Activated B cell treated with CpG ODN at 0.5 μM for 24 hours (primary cell): ENCODE measurements at regions not wholly inside any gene's neighbourhood (a gene's known extent, or its start where the extent isn't known, plus 50 kb on each side); places are given as distances from the start of the nearest gene placed in this dataset.
"Not testable (repeated sequence)": the region's sequence is repeated elsewhere in the genome, so short reads cannot be mapped to it uniquely, and the experiment has no call there.

Experiments
- ATAC-seq: fragments of 200-7000 bp; cut with Tn5 transposase; one replicate; pipeline ENCODE4 v1.10.0; 2021; ENCODE audit warnings: low read depth, mild to moderate bottlenecking, moderate library complexity
- CTCF ChIA-PET: fragments of 350-600 bp; sonication (Branson Sonifier 250); formaldehyde crosslinking; loops from one replicate; lab custom pipeline; 2021; ENCODE audit warnings: antibody characterized with exemption; lab: Charles Lee
- POLR2A ChIA-PET: fragments of 350-600 bp; sonication (Branson Sonifier 250); formaldehyde crosslinking; loops from one replicate; lab custom pipeline; 2021; ENCODE audit warnings: antibody characterized with exemption; lab: Charles Lee
- DNase-seq: peaks from one replicate; pipeline ENCODE4 v3.0.0; 2022
- H3K27ac Mint-ChIP-seq: one replicate; pipeline ENCODE4 v1.8.0; 2020; ENCODE audit warnings: mixed read lengths
- H3K27me3 Mint-ChIP-seq: one replicate; pipeline ENCODE4 v1.8.0; 2021; ENCODE audit warnings: mixed read lengths
- H3K36me3 Mint-ChIP-seq: one replicate; pipeline ENCODE4 v1.8.0; 2021; ENCODE audit warnings: low read depth, mixed read lengths
- H3K4me1 Mint-ChIP-seq: one replicate; pipeline ENCODE4 v1.8.0; 2021; ENCODE audit warnings: mixed read lengths
- H3K4me3 Mint-ChIP-seq: one replicate; pipeline ENCODE4 v1.8.0; 2020; ENCODE audit warnings: mild to moderate bottlenecking, mixed read lengths
- H3K9me3 Mint-ChIP-seq: one replicate; pipeline ENCODE4 v1.8.0; 2020; ENCODE audit warnings: mixed read lengths
- intact Hi-C: fragments of 100-400 bp; cut with micrococcal nuclease; formaldehyde crosslinking; loops from one replicate; pipeline ENCODE4 v1.15.1; 2024
- TF ChIP-seq, protein P1 (sequence below): fragments of 200-600 bp; IDR thresholded peaks from one replicate; pipeline ENCODE4 v1.8.0; 2022; ENCODE audit warnings: antibody characterized with exemption, mild to moderate bottlenecking

- ATAC-seq, result no peak
- POLR2A ChIA-PET, result no interaction called here
- Mint-ChIP-seq H3K27me3 (no peaks in the 10 kb centered on the region), H3K27ac (no peak overlapping the region), H3K4me1 (no peaks in the 10 kb centered on the region), H3K9me3 (no peaks in the 10 kb centered on the region), H3K36me3 (peaks cover 19% of the 10 kb centered on the region), H3K4me3 (no peak overlapping the region)
- TF ChIP-seq, protein P1, sequence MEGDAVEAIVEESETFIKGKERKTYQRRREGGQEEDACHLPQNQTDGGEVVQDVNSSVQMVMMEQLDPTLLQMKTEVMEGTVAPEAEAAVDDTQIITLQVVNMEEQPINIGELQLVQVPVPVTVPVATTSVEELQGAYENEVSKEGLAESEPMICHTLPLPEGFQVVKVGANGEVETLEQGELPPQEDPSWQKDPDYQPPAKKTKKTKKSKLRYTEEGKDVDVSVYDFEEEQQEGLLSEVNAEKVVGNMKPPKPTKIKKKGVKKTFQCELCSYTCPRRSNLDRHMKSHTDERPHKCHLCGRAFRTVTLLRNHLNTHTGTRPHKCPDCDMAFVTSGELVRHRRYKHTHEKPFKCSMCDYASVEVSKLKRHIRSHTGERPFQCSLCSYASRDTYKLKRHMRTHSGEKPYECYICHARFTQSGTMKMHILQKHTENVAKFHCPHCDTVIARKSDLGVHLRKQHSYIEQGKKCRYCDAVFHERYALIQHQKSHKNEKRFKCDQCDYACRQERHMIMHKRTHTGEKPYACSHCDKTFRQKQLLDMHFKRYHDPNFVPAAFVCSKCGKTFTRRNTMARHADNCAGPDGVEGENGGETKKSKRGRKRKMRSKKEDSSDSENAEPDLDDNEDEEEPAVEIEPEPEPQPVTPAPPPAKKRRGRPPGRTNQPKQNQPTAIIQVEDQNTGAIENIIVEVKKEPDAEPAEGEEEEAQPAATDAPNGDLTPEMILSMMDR, result no peak
- no peak for DNase-seq
- intact Hi-C loops, result no loop called here
- CTCF ChIA-PET, result no interaction called here
Measured at GRCh38 chr2:144006139-144006538, 513.8 kb downstream of the ZEB2 start.

DNA sequence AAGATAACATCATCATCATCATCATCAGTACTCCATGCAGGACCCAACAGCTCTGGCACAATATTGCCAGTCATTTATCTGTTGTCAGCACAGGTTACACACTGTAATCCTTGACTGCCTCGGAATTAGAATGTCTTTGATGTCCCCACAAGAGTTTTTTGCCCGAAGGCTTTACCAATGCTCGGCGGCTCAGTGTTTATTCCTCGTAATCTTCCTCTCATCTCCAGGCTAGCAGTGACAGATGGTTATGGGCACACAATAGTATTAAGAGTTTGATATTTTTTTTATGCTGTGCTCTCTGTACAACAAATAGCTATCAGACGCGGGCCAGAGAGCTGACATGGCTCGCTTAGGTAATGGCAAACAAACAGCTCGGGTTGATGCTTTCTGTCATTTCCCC, 515.2 kb downstream of the ZEB2 start:
- CTCF ChIA-PET, result no interaction called here
- Mint-ChIP-seq H3K27ac (no peak overlapping the region), H3K4me3 (no peak overlapping the region), H3K27me3 (no peaks in the 10 kb centered on the region), H3K36me3 (peaks cover 19% of the 10 kb centered on the region), H3K9me3 (no peaks in the 10 kb centered on the region), H3K4me1 (no peaks in the 10 kb centered on the region)
- POLR2A ChIA-PET, result no interaction called here
- TF ChIP-seq, protein P1, result no peak
- no peak for DNase-seq
- no peak for ATAC-seq
- intact Hi-C loops, result no loop called here

DNA sequence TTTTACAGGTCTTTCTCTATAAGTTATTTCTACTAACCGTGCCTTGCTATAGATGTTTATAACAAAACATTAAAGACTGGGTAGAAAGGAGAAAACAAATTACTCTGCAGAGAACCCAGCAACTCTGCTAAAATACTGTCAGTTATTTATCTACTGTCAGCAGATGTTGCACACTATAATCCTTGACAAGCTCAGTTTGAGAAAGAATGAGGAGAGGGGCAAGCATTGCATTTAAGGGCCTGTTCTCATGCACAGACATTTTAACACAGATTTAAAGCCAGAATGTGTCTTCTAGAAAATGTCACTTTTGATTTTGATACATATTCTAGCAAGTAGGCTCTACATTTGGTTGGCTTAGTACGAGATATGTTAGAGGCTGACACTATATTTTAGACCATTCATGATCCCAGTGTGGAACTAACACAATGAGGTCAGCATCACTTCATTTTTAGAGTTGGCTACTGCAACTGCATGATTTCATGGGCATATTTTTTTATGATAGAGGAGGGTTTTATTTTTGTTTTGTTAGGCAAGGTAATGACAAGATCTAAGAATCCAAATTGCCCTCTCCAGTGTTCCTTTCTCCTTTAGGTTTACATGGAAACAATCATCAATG, 516.4 kb downstream of the ZEB2 start:
- ATAC-seq, result no peak
- H3K27ac Mint-ChIP-seq, result no peak overlapping the region
- no peaks in the 10 kb centered on the region for H3K4me1 Mint-ChIP-seq
- TF ChIP-seq, protein P1, result no peak
- ChIA-PET POLR2A (no interaction called here), CTCF (no interaction called here)
- no peak for DNase-seq
- H3K36me3 Mint-ChIP-seq, result peaks cover 17% of the 10 kb centered on the region
- no peaks in the 10 kb centered on the region for H3K27me3 Mint-ChIP-seq
- intact Hi-C loops, result no loop called here
- no peak overlapping the region for H3K4me3 Mint-ChIP-seq
- no peaks in the 10 kb centered on the region for H3K9me3 Mint-ChIP-seq

DNA sequence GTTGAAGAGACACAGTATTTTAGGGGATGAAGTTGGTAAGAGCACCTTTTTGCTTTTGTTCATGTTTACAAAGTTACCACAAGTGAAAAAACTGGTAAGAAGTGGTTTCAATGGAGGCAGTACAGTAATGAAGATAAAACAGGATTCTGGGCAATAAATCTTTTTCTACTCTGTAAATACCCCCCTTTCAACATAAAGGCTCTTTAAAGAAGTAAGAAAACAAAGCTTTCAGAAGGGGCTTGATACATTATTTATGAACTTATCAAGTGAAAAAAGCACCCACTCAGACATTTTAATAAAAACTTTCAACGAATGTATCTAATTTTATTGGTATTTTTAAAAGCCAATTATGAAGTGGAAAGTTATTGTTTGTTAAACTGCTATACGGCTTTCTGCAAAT, 522.9 kb downstream of the ZEB2 start:
- no peaks in the 10 kb centered on the region for H3K36me3 Mint-ChIP-seq
- TF ChIP-seq, protein P1, result no peak
- H3K27me3 Mint-ChIP-seq, result no peaks in the 10 kb centered on the region
- H3K27ac Mint-ChIP-seq, result no peak overlapping the region
- H3K9me3 Mint-ChIP-seq, result no peaks in the 10 kb centered on the region
- POLR2A ChIA-PET, result no interaction called here
- intact Hi-C loops, result no loop called here
- no peak overlapping the region for H3K4me3 Mint-ChIP-seq
- no peak for DNase-seq
- CTCF ChIA-PET, result no interaction called here
- H3K4me1 Mint-ChIP-seq, result no peaks in the 10 kb centered on the region
- ATAC-seq, result no peak

DNA sequence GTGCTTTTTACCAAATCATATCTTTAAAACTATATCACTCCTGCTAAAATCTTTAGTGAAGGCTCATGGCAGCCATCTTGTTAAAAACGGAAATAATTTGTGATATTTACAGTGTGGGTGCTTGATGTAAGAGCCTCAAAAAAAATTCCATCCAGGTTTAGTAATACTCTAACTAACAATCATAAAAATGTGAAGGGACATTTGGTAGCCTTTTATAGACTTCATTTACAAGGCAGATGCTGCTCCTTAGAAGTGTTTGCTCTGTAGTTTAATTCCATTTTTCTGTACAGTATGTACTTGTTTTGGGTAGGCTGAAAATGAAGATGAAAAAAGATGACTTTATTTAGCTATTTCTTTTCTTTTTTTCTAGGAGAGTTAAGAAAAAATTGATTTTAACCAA, 525.0 kb downstream of the ZEB2 start:
- CTCF ChIA-PET, result no interaction called here
- ATAC-seq (no peak), DNase-seq (no peak)
- Mint-ChIP-seq H3K36me3 (no peaks in the 10 kb centered on the region), H3K27ac (no peak overlapping the region), H3K4me3 (no peak overlapping the region), H3K27me3 (no peaks in the 10 kb centered on the region), H3K4me1 (no peaks in the 10 kb centered on the region), H3K9me3 (no peaks in the 10 kb centered on the region)
- POLR2A ChIA-PET, result no interaction called here
- TF ChIP-seq, protein P1, result no peak
- intact Hi-C loops, result no loop called here

DNA sequence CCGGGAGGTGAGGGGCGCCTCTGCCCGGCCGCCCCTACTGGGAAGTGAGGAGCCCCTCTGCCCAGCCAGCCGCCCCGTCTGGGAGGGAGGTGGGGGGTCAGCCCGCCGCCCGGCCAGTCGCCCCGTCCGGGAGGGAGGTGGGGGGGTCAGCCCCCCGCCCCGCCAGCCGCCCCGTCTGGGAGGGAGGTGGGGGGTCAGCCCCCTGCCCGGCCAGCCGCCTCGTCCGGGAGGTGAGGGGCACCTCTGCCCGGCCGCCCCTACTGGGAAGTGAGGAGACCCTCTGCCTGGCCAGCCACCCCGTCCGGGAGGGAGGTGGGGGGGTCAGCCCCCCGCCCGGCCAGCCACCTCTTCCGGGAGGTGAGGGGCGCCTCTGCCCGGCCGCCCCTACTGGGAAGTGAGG, 528.3 kb downstream of the ZEB2 start:
- DNase-seq, H3K4me1 Mint-ChIP-seq, H3K36me3 Mint-ChIP-seq, H3K27ac Mint-ChIP-seq, CTCF ChIA-PET, POLR2A ChIA-PET, ATAC-seq, intact Hi-C loops, H3K27me3 Mint-ChIP-seq, H3K4me3 Mint-ChIP-seq, H3K9me3 Mint-ChIP-seq: not testable (repeated sequence)
